ENCODE measurements at regions not wholly inside any gene's neighbourhood (a gene's known extent, or its start where the extent isn't known, plus 50 kb on each side); places are given as distances from the start of the nearest gene placed in this dataset.
A peak's percentile ranks its signal among the peaks of the same experiment; 100 is the strongest.

- DNase-seq (ENCODE audit: low spot score): no peak
Observed at GRCh38 chr1:47703156-47703825, 265.4 kb downstream of the FOXD2 start.

- DNase-seq (ENCODE audit: low spot score): no peak
Observed at GRCh38 chr1:47703981-47704596, 266.2 kb downstream of the FOXD2 start.

GRCh38 chr1:47705517-47706130 lies 267.8 kb downstream of the FOXD2 start:
- no peak for DNase-seq (ENCODE audit: low spot score)

DNA sequence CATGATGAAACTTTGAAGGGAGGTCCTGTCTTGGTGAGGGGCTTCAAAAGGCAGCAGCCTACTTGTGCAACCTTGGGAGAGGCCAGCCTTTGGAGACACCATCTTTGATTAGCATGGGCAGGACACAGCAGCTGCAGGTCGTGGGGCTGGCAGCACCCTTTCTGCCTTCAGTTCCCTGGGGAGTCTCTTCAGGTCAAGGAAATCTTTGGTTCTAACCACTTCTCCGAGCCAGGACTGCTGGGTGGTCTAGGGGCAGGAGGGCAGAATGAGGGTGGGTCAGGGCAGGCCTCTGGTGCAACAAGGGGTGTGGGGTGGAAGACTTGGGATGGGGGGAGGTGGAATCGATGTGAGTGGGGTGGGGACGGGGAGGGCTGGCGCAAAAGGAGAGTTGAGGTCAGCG lies 269.7 kb downstream of the FOXD2 start:
- DNase-seq (ENCODE audit: low spot score): no peak

DNA sequence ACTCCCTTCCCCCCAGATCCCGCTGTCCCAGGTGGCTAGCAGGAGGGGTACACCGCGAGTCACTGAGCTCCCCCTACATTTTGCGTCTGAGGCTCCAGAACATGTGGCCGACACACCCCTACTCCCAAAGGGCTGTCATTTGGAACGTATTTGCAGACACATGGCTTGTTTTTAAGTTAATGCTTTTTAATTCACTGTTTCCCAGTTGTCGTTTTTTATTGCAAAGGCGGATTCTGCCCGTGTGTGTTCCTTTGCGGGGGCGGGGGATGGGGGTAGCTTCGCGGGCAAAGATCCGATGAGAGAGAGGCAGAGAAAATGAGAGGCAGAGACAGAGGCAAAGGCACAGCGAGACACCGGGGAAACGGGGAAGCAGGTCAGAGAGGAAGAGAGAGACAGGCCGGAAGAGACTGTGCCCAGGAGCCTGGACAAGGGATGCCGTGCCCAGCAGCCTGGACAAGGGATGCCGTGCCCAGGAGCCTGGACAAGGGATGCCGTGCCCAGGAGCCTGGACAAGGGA lies 270.2 kb downstream of the FOXD2 start:
- DNase-seq (ENCODE audit: low spot score): no peak

DNA sequence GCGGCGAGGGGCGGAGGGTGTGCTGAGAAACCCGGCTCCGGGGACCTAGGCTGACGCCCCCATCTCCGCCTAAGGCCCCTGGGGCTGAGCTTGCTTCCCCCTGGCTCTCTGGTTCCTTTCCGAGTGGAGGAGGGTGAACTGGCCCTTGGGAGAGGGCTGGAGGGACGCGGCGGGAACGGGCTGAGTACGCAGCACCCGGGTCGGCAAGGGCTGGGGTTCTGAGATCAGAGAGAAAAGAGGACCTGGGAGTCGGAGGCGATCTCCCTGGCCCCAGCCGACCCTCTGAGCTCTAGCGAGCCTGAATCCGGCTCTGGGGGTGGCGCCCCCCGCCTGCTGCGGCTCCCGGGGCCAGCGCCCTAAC lies 270.8 kb downstream of the FOXD2 start:
- no peak for DNase-seq (ENCODE audit: low spot score)

- DNase-seq (ENCODE audit: low spot score): peak; percentile 78
Observed at GRCh38 chr1:47709019-47709871, 271.4 kb downstream of the FOXD2 start.

- peak; percentile 46 for DNase-seq (ENCODE audit: low spot score)
Observed at GRCh38 chr1:47709872-47710231, 272.0 kb downstream of the FOXD2 start.

- DNase-seq (ENCODE audit: low spot score): peak; percentile 94
Observed at GRCh38 chr1:47710329-47711071, 272.7 kb downstream of the FOXD2 start.

Data from D341Med (cell line).